ENCODE measurements at regions not wholly inside any gene's neighbourhood (a gene's known extent, or its start where the extent isn't known, plus 50 kb on each side); places are given as distances from the start of the nearest gene placed in this dataset.

- TF ChIP-seq POLR2A (IDR thresholded peaks at IDR 0.05; ENCODE audit: borderline replicate concordance, extremely low read depth, insufficient read depth, insufficient read length) = no peak
Observed at GRCh38 chr3:102237181-102237580, 197.6 kb upstream of the ZPLD1 start (continued).

GRCh38 chr3:102237838-102238237 is 197.0 kb upstream of the ZPLD1 start:
- RAD21 ChIA-PET (ENCODE audit: low non-redundant PET in 1 of 2, low total read pairs in 2 of 2, uncharacterized antibody in 2 of 2, unreplicated experiment in 2 of 2) = interaction anchor here in 1 of 2 experiments (1.0 to 1.3 kb wide), 2 partner anchors 9 to 298 kb away, joined by 3 read pairs; no protein-coding TSS in a partner anchor
- no peak for DNase-seq (ENCODE audit: low read depth, low spot score)
- H3K79me2 ChIP-seq (ENCODE audit: insufficient read depth, low read length) = no peaks in the 10 kb centered on the region
- H3K4me3 ChIP-seq (replicated peaks in 1 of 2; ENCODE audit: low read depth in 1 of 2, low read length in 2 of 2) = no peak overlapping the region
- no peaks in the 10 kb centered on the region for H3K27me3 ChIP-seq (ENCODE audit: insufficient read depth, low read length)
- H3K9me2 ChIP-seq (ENCODE audit: insufficient read depth) = no peaks in the 10 kb centered on the region
- no peak overlapping the region for H3K4me2 ChIP-seq (ENCODE audit: low read length)
- POLR2A ChIA-PET = no interaction called here
- TF ChIP-seq ZBTB33 (IDR thresholded peaks at IDR 0.05; ENCODE audit: extremely low read depth, insufficient replicate concordance, low read length) (no peak), REST (IDR thresholded peaks at IDR 0.05; ENCODE audit: low read depth) (no peak), SIN3A (IDR thresholded peaks at IDR 0.05; ENCODE audit: low read depth) (no peak), ZNF274 (IDR thresholded peaks at IDR 0.05; ENCODE audit: low read depth, low read length) (no peak), RAD21 (IDR thresholded peaks at IDR 0.05; ENCODE audit: low read depth) (no peak), ELF1 (IDR thresholded peaks at IDR 0.05; ENCODE audit: borderline replicate concordance, low read depth) (no peak), SP1 (IDR thresholded peaks at IDR 0.05; ENCODE audit: low read depth) (no peak)
- no peaks in the 10 kb centered on the region for H4K20me1 ChIP-seq (ENCODE audit: insufficient read depth)
- H3K9ac ChIP-seq (ENCODE audit: low read length) = no peak overlapping the region
- CTCF ChIA-PET = interaction anchor here (1.0 to 5.8 kb wide), 4 partner anchors 9 to 299 kb away, joined by 3 to 63 read pairs (median 15); no protein-coding TSS in a partner anchor
- no peak overlapping the region for H2AFZ ChIP-seq (ENCODE audit: low read depth, low read length, poor library complexity, severe bottlenecking)
- no peaks in the 10 kb centered on the region for H3K36me3 ChIP-seq (ENCODE audit: control insufficient read depth in 1 of 2, insufficient read depth in 2 of 2, low read length in 2 of 2)
- H3K9me3 ChIP-seq (ENCODE audit: control insufficient read depth in 1 of 2, insufficient read depth in 1 of 2, low read depth in 1 of 2, low read length in 2 of 2) = no peaks in the 10 kb centered on the region
- peaks cover 0 to 6% of the 10 kb centered on the region in 2 experiments; a peak in 1 of 4 replicates for H3K4me1 ChIP-seq (ENCODE audit: control insufficient read depth in 1 of 2, insufficient read depth in 2 of 2, low read length in 2 of 2)
- intact Hi-C loops (cut with micrococcal nuclease) = loop anchor here (10.0 kb wide), 1 partner anchor 227 kb away; no protein-coding TSS in a partner anchor
- no peak overlapping the region for H3K27ac ChIP-seq (ENCODE audit: low read depth, low read length)
- no peak for ATAC-seq
- BruUV-seq (replicated peaks) = no TSS peak

Data from HCT116 (cell line).